Islet of Langerhans (tissue), 1 donor: ENCODE measurements at regions not wholly inside any gene's neighbourhood (a gene's known extent, or its start where the extent isn't known, plus 50 kb on each side); places are given as distances from the start of the nearest gene placed in this dataset.

Experiments
- FAIRE-seq: peaks from one replicate; lab custom pipeline; 2011; peaks lifted over from hg19 to GRCh38; lab: Jason Lieb, UNC

DNA sequence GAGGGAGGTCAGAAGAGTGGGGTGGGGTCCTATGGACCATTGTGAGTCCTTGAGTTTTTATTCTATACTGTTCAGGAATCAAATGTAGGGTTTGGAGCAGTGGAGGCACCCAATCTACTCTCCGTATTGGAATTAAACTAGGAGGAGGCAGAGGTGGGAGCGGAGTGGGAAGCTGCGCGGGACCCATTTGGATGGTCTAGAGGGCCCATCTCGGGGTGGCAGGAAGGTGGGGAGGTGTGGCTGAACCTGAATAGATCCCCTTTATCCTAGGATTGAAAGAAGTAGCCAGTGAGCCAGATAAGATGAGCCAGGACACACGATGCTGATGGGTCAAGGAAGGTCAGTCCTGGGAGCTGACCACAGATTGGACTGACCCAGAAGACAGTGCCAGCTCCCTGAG is 325.8 kb downstream of the AJAP1 start:
- no peak for FAIRE-seq

DNA sequence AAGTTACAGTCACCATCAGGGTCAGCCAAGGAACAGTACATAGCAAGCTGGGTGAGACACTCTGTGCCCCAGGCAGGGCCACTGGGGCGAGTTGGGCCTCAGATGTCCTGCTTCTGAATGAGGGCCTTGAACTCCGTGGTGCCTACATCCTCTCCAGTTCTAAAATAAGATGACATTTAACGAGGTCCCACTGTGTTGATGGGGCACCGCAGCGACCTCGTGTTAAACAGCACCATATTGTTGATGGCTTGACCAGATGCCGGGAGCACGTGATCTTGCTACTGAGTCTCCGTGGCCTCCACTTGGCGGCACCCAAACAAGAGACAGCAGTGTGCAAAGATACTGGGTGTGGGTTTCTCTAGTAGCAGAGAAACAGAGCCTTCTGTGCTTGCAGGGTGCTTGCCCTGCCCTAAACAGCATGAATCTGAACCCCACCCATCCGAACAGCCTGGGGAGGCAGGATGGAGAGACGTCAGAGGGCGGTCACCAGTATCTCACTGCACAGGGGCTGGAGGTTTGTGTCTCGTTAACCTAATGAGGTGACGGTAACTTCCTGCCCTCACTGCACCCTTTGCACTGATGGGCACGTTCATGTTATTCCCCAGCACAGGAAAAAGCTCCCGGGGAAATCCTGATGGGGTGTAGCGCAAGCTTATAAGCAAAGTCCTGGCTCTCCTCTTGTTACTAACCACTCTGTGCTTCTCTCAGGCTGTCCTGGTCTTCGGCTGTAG is 324.4 kb downstream of the AJAP1 start:
- no peak for FAIRE-seq

DNA sequence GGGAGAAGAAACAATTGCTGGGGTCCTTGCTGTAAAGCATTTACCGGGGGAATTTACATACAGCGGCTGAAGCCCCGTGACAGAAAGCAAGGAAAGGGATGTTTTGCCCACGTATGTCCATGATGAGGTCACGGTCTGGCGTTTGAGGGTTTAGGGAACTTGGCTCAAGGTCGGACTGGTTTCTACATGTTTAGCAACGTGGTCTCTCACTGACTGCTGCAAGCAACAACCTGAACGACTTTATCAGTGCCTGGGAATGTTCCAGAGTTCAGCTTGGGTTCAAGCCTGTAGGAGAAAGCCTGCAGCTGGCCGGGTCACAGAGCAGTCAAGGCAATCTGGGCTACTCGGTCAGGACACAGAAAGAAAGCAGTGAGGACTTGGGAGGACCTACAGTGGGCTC is 323.3 kb downstream of the AJAP1 start:
- FAIRE-seq = no peak

DNA sequence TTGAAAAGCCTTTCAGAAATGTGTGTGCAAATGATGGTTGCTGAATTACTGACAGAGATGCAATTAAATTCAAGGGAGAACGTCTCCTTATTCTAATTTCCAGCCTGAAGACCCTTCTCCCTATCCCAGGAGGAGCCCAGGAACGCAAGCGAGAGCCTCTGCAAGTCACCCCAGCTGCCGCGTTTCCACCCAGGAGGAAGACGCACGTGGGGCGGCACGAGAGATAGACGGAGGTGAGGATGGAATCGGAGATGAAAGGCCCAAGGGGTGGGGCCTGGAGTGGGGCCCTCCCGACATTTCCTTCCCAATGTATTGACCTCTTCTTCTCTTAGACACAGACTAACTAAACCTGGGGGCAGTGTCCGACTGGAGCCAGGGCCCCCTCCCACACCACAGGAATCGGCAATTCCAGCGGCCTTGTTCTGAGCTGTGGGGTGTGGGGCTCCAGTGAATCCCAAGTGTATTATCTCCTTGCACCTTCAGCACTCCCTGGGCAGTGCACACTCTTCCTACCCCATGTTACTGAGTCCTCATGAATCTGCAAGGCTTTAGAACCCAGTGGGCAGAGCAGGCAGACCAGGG is 322.5 kb downstream of the AJAP1 start:
- no peak for FAIRE-seq

DNA sequence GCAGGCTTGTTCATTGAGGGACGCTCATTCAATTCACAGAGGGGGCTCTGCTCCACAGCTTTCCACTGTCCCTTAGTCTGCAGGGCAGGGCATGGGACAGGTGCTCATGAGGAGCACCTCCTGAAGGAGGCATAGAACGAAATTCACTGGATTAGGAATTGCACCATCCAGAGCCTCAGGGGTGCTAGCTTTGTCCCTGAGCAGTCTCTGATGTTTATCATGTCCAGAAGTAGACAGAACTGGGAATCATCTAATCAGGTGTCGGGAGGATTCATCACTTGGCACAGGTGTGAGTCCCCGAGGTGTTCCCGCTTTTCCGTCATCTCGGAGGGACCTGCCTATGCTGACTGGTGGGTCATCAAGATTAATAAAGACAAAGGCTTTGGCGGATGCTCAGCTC is 321.4 kb downstream of the AJAP1 start:
- no peak for FAIRE-seq

DNA sequence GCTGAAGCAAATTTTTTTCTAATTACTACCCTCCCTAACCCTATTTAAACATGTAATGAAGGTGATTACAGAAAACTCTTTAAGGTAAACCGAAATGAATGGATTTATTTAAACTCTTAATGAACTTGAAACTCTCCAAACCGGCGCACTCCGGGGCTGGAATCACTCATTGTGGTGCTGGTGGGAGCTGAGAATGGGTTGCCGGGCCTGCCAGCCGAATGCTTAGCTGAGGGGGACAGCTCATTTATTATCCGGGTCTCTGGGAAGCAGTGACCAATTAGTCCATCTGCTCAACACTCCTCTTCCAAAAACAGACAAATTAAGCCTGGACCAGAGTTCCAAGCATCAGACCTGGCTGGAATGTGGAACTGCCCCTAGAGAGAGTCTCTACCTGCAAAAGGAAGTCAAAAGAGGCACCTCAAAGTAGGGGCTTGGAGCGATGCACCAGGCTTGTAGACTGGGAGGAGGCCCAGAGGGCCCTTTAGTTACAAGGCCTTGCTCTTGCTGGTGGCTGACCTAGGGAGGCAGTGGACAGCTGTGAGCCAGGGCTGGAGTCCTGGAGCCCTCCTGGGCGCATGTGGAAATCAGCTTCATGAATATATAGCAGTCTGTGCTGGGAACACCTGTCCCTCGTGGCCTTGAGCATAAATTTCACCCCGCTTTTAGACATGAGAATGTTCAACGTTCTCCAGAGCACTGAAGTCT is 320.7 kb downstream of the AJAP1 start:
- FAIRE-seq = no peak

DNA sequence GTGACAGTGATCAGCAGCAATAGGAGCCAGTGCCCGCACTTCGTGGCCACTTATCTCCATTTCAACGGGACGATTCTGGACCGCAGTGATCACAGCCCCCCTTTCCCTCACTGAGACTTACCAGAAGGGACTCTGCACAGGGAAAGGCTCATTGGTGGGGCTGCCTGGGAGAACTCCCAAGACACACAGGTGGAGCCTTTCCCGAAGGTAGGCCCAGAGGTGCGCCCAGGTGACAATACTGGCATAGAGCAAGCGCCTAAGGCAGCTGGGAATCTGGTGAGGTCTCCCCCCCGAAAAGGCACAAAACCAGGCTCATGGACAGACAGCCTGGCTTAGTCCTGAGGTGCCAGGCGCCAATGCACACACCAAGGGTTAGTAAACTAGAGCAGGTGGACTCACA is 318.9 kb downstream of the AJAP1 start:
- FAIRE-seq = no peak

DNA sequence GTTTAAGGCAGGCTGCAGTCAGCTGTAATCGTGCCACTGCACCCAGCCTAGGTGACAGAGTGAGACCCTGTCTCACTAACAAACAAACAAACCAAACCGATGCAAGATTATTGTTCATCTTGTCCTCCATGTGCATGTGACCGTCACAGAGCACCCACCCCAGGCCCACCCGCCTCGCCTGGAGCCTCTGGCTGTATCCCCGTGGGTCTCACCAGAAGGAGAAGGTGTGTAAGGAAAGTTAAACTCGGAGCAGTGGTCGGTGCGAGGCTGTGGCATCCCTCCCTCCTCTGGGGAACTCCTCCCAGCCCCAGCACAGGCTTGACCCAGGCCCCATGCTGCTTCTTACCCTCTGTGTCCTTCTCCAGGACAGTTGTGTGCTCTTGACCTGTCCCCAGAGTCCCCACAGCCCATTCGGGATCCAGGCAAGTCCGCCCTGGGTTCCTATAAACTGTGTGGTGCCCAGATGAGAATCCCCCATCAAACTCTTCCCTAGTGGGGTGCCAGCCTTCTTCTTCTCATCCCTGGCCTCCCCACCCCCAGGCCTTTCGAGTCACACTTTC is 318.4 kb downstream of the AJAP1 start:
- FAIRE-seq = no peak

DNA sequence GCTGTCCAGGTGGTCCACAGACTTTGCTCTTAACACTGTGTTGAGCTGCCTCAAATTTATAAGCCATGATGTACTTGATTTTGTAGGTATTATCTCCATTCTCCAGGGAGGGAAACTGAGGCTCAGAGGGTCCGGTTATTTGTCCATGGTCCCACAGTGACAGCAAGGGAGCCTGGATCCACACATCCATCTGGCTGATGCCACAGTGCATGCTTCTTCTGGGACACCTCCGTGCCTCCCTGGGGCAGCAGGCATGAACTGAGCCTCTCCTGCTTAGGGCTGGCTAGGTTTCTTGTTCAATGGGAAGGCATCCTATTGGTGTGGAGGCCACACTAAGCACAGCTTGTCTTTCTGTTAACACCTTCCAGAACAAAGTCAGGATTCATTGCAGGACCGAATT is 317.3 kb downstream of the AJAP1 start:
- no peak for FAIRE-seq

DNA sequence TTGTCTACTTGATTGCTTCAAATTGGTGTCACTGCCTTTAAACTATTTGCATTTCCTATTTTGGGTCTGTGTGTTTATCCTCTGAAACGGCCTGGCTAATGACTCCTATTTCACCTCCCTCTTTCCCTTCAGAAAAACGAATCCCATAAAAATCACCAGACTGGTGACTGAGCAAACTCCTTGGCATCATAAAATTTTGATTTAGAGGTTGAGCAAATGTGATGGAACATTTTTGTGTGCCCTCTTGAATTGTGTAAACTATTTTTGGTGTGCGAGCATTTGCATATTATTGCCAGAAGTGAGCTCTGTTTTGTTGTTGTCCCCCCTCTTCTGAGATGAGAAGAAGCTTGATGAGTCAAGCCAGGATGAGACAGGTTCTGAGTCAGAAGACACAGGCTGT is 316.1 kb downstream of the AJAP1 start:
- no peak for FAIRE-seq

DNA sequence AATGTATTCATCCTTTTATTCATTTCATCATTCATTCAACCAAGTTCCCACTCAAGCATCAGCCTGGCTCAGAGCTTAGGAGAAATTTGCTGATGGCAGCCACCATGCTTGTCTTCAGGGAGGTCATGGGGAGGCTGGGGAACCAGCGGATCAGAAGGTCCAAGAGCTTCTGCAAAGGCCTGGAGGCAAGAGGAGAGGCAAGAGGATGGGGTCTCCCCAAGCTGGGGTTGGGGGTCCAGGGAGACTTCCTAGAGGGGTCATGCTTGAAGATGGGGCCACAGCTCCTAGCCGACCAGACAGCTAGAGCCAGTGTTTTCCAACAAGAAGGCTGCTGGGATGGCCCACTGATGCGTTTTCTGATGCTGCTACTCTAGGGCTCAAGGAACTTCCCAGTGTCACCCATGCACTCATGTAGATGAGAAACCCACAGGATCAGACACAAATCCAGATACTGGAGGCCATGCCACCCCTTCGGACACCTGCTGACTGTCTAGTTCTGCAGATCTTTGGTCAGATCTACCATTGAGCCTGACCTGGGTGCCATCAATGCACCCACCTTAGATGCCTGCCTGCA is 315.2 kb downstream of the AJAP1 start:
- no peak for FAIRE-seq

DNA sequence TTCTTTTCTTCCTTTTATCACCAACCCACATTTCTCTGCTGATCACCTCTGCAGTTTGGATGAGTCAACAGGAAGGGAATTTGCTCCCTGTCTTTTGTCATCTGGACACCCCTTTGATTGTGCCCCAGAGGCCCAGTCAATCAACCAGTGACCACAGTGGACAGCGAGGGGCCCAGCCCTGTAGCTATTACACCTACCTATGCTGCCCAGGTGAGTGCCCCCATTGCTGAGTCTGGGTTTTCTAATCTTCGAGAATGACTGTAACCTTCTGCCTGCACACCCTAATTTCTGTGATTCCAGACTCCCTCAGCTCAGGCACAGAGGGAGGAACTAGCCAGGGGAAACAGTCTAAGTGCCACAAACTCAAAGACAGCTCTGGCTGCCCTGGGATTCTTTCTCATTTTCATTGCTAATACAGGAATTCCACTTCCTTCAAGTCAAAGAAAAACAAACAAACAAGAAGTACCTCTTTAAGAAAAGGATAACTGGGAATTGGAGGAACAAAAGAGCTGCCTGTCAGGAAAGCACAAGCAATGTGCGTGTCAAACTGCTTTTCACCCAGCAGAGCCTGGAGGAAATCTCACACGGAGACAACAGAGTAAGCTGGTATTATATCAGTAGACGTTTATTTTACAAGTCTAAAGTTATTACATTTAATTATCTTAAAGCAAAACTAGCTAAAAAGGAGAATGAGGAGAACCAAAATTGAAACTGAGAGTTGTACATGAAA is 311.1 kb downstream of the AJAP1 start:
- no peak for FAIRE-seq

DNA sequence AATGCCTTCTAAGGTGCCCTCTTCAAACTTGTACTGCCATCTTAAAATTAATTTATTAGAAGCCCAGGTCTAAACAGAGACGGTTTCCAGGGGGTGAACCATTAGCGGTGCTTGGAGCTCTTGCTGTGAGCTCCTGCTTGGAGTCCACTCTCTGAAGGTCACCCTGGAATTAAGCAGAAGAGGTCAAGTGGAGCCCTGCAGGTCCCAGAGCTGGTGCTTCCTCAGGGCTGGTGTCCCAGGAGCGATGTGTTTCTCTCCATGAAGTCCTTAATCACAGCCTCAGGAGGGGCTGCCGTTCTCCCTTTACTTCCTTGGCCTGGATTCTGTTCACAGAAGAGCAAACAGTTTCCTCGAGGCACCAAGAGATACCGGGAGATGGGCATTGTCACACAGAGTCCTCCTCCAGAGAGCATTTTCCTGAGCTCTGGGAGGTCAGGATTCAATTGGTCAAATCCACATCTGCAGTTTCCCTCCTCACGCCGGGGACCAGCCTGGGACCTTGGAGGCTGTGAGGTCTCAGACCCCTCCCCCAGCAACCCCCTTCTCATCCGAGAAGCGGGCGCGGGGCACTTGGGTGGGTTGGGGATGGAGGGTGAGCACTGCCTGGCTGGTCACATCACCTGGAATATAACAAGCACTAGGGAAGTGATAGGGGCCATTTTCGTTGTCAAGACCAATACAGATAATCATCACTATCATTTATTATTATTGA is 310.4 kb downstream of the AJAP1 start:
- no peak for FAIRE-seq

DNA sequence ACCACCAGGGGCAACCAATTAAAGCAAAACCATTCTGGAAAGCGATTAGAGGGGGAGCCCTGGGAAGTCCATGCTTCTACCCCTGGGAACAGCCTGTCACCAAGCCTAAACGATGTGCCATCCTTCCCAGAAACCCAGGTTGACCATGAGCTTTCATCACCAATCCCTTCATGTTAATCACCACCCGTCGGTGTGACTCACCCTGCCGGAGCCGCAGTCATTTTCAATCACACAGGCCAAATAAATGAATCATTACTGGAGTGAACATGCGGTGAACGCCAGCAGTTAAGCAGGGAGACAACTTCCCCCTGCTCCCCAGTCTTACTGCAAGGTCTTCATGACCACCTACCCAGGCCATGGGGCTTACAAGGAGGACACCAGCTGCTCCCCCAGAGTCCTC is 308.8 kb downstream of the AJAP1 start:
- no peak for FAIRE-seq

DNA sequence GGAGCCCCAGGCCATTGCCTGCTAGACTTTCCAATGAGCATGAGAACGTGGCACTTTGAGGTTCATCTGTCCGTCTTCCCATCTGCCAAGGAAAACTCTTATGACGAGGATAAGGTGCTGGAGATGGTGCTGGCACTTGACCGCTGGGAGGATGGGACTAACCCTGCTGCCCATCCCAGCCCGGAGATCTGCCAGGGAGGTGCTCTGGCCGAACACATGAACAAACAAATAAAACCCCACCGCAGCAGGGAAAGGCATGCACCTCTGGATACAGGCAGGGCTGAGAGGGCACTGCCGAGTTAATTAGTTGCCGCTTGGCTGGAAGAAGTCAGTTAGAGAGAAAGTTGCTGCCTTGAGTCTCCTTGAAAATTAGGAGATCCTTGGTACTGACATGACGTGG is 308.4 kb downstream of the AJAP1 start:
- FAIRE-seq = no peak

DNA sequence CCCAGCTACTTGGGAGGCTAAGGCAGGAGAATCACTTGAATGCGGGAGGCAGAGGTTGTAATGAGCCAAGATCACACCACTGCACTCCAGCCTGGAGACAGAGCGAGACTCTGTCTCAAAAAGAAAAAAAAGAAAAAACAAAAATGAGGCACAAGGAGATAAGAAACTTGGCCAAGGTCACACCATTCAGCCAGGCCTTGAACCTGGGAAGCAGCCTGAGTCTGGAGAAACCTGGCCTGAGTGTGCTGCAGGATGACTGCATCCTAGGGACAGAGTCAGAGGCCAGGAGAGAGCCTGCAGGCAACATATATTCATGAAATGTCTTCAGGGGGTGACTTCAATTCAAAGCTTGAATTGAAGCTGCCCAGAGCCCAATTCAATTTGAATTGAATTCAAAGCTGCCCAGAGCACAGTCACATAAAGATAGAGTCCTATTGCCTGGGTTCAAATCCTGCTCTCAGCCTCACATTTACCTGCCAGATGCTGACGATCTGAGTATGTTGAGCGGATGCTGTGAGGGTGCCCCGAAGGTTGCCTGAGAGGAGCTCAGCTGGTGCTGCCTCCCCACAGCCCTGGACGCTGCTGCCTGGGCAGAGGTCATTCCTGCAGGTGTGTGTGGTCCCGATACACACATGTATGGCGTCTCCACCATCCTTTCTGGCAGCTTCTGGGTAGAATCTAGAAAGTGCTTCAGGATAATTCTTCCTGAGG is 307.7 kb downstream of the AJAP1 start:
- FAIRE-seq = no peak

DNA sequence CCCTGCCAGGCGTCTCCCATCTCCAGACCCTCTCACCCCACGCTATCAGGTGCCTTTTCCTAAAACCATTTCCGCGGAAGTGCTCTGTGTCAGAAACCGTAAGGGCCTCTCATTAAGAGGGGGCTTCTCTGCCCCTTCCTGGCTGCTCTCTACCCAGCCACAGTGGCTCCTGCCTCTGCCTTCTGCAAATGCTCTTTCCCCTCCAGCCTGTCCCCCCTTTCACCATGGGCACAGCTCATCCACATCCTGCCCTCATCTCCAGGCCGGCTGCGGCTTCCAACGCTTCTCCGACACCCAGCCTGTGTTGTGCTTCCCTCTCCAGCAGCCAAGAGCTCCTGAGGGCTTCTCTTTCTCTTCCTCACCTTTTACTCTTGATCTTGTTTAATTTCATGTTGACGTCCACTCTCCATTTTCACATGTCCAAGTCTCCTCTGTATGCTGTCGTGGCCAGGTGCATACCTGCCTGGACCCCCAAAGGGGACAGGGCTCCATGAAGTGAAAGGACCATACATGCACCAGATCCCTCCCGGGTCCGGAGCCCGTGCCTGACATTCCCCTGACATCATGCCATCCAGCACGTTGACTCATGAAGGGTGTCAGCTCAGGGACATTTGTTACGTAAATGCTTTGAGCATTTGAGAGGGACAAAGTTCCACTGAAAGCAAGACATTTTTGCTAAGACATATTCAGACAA is 306.5 kb downstream of the AJAP1 start:
- FAIRE-seq = no peak

DNA sequence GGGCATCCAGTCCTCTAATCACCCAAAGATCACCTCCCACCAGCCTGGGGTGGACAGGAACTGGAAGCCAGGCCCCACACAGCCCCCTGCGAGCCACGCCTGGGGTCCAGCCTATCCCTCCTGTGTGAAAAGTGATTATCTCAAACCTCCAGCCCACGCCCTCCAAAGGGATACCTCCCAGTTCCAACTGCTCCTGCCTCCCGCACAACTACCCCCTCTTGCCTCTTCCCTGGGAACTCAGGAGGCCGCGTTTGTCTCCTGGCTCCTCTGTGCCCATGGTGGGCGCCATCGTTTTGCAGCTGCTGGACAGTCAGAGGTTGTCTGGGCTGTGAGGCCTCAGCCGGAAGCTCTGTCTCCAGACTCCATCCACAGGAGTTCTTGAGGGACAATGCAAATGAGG is 305.9 kb downstream of the AJAP1 start:
- FAIRE-seq = no peak

DNA sequence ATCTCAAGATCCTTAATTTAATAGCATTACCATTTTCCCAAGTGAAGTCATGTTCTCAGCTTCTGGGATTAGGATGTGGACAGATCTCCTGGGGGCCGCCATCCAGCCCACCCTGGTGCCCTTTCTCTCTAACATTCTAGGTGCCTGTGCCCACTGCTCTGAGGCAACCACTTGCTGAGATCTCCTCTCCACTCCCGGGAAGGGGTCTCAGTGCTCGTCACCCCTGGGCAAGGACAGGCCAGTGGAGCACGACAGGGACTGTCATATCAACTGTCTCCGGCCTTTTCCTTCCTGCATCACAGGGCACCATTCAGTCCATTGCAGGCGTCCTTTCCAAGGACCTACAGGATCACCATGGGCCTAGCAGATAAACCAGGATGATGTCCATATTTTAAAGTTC is 304.8 kb downstream of the AJAP1 start:
- no peak for FAIRE-seq

DNA sequence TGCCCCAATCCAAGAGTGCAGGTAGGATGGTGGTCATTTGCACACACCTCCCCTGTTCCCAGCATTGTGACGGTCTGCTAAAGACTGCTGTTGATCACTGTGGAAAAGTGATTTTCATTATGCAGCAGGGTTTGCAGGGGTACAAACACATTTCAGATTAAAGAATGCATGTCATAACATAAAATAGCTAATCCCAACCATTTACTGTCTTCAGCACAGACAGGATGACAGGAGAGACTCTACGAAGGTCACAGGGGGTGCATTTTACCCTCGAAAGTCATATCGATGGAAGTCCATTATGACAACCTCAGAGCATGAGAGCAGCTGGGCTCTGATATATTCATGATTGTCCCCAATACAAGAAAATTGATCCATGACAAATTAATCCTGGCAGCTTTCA is 302.6 kb downstream of the AJAP1 start:
- no peak for FAIRE-seq

DNA sequence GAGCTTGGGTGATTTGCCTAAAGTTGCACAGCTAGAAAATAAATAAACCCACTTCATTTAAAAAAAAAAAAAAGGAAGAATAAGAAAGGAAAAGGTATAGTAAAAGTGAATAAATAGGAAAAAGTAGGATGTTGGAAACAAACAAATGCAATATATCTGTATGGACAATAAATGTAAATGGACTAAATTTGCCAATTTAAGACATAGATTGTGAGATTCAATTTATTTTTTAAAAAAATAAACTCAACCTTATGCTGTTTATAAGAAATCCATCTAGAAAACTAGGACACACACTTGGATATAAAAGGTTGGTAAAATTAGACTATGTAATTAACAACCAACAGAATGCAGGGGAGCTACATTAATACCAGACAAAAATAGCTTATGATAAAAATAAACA is 300.0 kb downstream of the AJAP1 start:
- no peak for FAIRE-seq
